Gastroesophageal sphincter (tissue), 4 donors: ENCODE measurements at regions not wholly inside any gene's neighbourhood (a gene's known extent, or its start where the extent isn't known, plus 50 kb on each side); places are given as distances from the start of the nearest gene placed in this dataset.
A peak's percentile ranks its signal among the peaks of the same experiment; 100 is the strongest.

Source experiments
- ATAC-seq: fragments of 150-250 bp; one replicate; pipeline ENCODE4 v1.9.1; 2016; ENCODE audit warnings: mild to moderate bottlenecking, moderate library complexity
- H3K27ac ChIP-seq, 4 donors: fragments of 200-600 bp; sonication (generic) in 3 of 4; 1 replicate in 3 of 4; 2 replicates in 1 of 4; pipeline ENCODE4 v1.5.1; 2016 to 2019
- H3K27me3 ChIP-seq: fragments of 200-600 bp; sonication (generic); one replicate; pipeline ENCODE4 v1.5.1; 2019
- H3K36me3 ChIP-seq, 2 donors: fragments of 200-600 bp; sonication (generic); one replicate each; pipeline ENCODE4 v1.5.1; 2019; ENCODE audit warnings: control low read depth in 1 of 2
- H3K4me1 ChIP-seq, 3 donors: fragments of 200-600 bp; sonication (generic); 1 replicate in 2 of 3; 2 replicates in 1 of 3; pipeline ENCODE4 v1.5.1; 2016 to 2019; ENCODE audit warnings: control low read depth in 2 of 3
- H3K4me3 ChIP-seq, 2 donors: fragments of 200-600 bp; sonication (generic); one replicate each; pipeline ENCODE4 v1.5.1; 2019; ENCODE audit warnings: mild to moderate bottlenecking in 1 of 2, moderate library complexity in 1 of 2
- H3K9me3 ChIP-seq, 3 donors: fragments of 200-600 bp; sonication (generic); one replicate each; pipeline ENCODE4 v1.5.1; 2017 to 2019; ENCODE audit warnings: control low read depth in 2 of 3
- CTCF ChIP-seq, 4 experiments: fragments of 200-600 bp in 2 of 4; fragments of 450-650 bp in 2 of 4; sonication (generic) in 1 of 4; IDR thresholded peaks; one replicate each; pipeline ENCODE4 v1.5.1; 2017 to 2019; ENCODE audit warnings: antibody characterized with exemption in 4 of 4, mild to moderate bottlenecking in 2 of 4, moderate library complexity in 2 of 4
- EP300 ChIP-seq: sonication (generic); formaldehyde crosslinking; IDR thresholded peaks from one replicate; pipeline ENCODE4 v1.6.1; 2017; ENCODE audit warnings: antibody characterized with exemption, mild to moderate bottlenecking
- POLR2A ChIP-seq, 2 donors: fragments of 450-650 bp; IDR thresholded peaks; one replicate each; pipeline ENCODE4 v1.6.1; 2017; ENCODE audit warnings: antibody characterized with exemption in 2 of 2, mild to moderate bottlenecking in 2 of 2, moderate library complexity in 1 of 2
- POLR2AphosphoS5 ChIP-seq: sonication (generic); formaldehyde crosslinking; IDR thresholded peaks from one replicate; pipeline ENCODE4 v1.6.1; 2017; ENCODE audit warnings: antibody characterized with exemption
- WGBS, 2 donors: methylation state at CpG; one replicate each; pipeline ENCODE4 v1.1.5; 2018; ENCODE audit warnings: low coverage in 1 of 2; 5-methylcytosine and 5-hydroxymethylcytosine counted together

- no peak for ATAC-seq
- Histone ChIP-seq H3K27ac (no peak overlapping the region), H3K36me3 (no peaks in the 10 kb centered on the region), H3K27me3 (no peaks in the 10 kb centered on the region), H3K4me3 (no peak overlapping the region), H3K9me3 (no peaks in the 10 kb centered on the region), H3K4me1 (no peaks in the 10 kb centered on the region)
- TF ChIP-seq POLR2A (IDR thresholded peaks at IDR 0.05): no peak
- TF ChIP-seq EP300: no peak
- TF ChIP-seq POLR2AphosphoS5: no peak
- TF ChIP-seq CTCF (IDR thresholded peaks at IDR 0.05): no peak
- WGBS, 2 donors: 60 to 94% methylated on average over 3 of the region's 3 CpGs
These were observed 51.4 kb upstream of the S1PR1 start for GRCh38 chr1:101185421-101185820.

- no peak for ATAC-seq
- Histone ChIP-seq H3K4me1 (no peaks in the 10 kb centered on the region), H3K36me3 (no peaks in the 10 kb centered on the region), H3K27ac (peak overlapping the region in 1 of 4 donors; percentile 35), H3K9me3 (no peaks in the 10 kb centered on the region), H3K4me3 (no peak overlapping the region), H3K27me3 (no peaks in the 10 kb centered on the region)
- TF ChIP-seq POLR2A (IDR thresholded peaks at IDR 0.05): no peak
- TF ChIP-seq POLR2AphosphoS5: no peak
- TF ChIP-seq CTCF (IDR thresholded peaks at IDR 0.05): no peak
- no peak for TF ChIP-seq EP300
- WGBS, 2 donors: 27 to 29% methylated on average over 2 to 3 of the region's 3 CpGs
These were observed 53.5 kb upstream of the S1PR1 start for GRCh38 chr1:101183388-101183699.

- Histone ChIP-seq H3K4me3 (no peak overlapping the region), H3K27ac (peak overlapping the region in 3 of 4 donors; percentile 7 to 52 (median 46)), H3K27me3 (no peaks in the 10 kb centered on the region), H3K4me1 (no peaks in the 10 kb centered on the region), H3K36me3 (no peaks in the 10 kb centered on the region), H3K9me3 (no peaks in the 10 kb centered on the region)
- TF ChIP-seq POLR2AphosphoS5: no peak
- no peak for TF ChIP-seq CTCF (IDR thresholded peaks at IDR 0.05)
- no peak for TF ChIP-seq EP300
- no peak for TF ChIP-seq POLR2A (IDR thresholded peaks at IDR 0.05)
- no peak for ATAC-seq
These were observed 54.0 kb upstream of the S1PR1 start for GRCh38 chr1:101182627-101183387.

- no peak overlapping the region for H3K4me3 ChIP-seq
- H3K36me3 ChIP-seq: no peaks in the 10 kb centered on the region
- no peaks in the 10 kb centered on the region for H3K27me3 ChIP-seq
- H3K9me3 ChIP-seq: no peaks in the 10 kb centered on the region
- whole genome bisulfite sequencing, 2 donors: 68 to 94% methylated on average over 2 to 5 of the region's 5 CpGs
- TF ChIP-seq CTCF (IDR thresholded peaks at IDR 0.05): no peak
- TF ChIP-seq POLR2AphosphoS5: peak; percentile 24
- no peaks in the 10 kb centered on the region for H3K4me1 ChIP-seq
- ATAC-seq: peak; percentile 65
- peak overlapping the region in 2 of 4 donors; percentile 46 to 57 for H3K27ac ChIP-seq
These were observed 54.9 kb upstream of the S1PR1 start for GRCh38 chr1:101181930-101182329.

- no peaks in the 10 kb centered on the region for H3K4me1 ChIP-seq
- H3K27me3 ChIP-seq: no peaks in the 10 kb centered on the region
- no peak overlapping the region for H3K27ac ChIP-seq
- no peak overlapping the region for H3K4me3 ChIP-seq
- no peaks in the 10 kb centered on the region for H3K9me3 ChIP-seq
- ATAC-seq: no peak
- WGBS, 2 donors: 68 to 73% methylated on average over 8 of the region's 8 CpGs
- TF ChIP-seq POLR2AphosphoS5 (no peak), POLR2A (IDR thresholded peaks at IDR 0.05) (no peak), EP300 (no peak), CTCF (IDR thresholded peaks at IDR 0.05) (no peak)
- no peaks in the 10 kb centered on the region for H3K36me3 ChIP-seq
These were observed 57.9 kb upstream of the S1PR1 start for GRCh38 chr1:101178688-101179491.
